Loucy (cell line): ENCODE measurements at regions not wholly inside any gene's neighbourhood (a gene's known extent, or its start where the extent isn't known, plus 50 kb on each side); places are given as distances from the start of the nearest gene placed in this dataset.

Experiments
- CTCF ChIP-seq: fragments of 200-600 bp; sonication (generic); conservative IDR thresholded peaks from 2 replicates; pipeline ENCODE4 v1.5.1; 2014; ENCODE audit warnings: mild to moderate bottlenecking, antibody characterized with exemption, low read length
- EZH2phosphoT487 ChIP-seq: fragments of 200-600 bp; IDR thresholded peaks from 2 replicates; pipeline ENCODE4 v1.6.1; 2018; ENCODE audit warnings: antibody characterized with exemption, mild to moderate bottlenecking, moderate library complexity, borderline replicate concordance

GRCh38 chr9:16178294-16178693 is 625.5 kb downstream of the CCDC171 start:
- no peak for TF ChIP-seq CTCF
- TF ChIP-seq EZH2phosphoT487 = no peak
